ENCODE measurements at regions not wholly inside any gene's neighbourhood (a gene's known extent, or its start where the extent isn't known, plus 50 kb on each side); places are given as distances from the start of the nearest gene placed in this dataset.

GRCh38 chr16:62709794-62710193, 673.6 kb upstream of the CDH8 start:
- Histone ChIP-seq H2BK12ac (ENCODE audit: low read length) (no peak overlapping the region), H3K4me2 (ENCODE audit: insufficient read depth, low read length, poor library complexity, severe bottlenecking) (no peak overlapping the region), H3K18ac (ENCODE audit: low read length) (no peak overlapping the region), H3K27me3 (ENCODE audit: control insufficient read depth in 3 of 3, insufficient read depth in 3 of 3, low read depth in 1 of 3, low read length in 3 of 3) (no peaks in the 10 kb centered on the region), H3K36me3 (replicated peaks in 1 of 2; ENCODE audit: control insufficient read depth in 2 of 2, insufficient read depth in 2 of 2, low read length in 2 of 2) (no peaks in the 10 kb centered on the region), H2AK5ac (ENCODE audit: low read depth, low read length) (no peak overlapping the region), H3K4ac (ENCODE audit: low read length) (no peak overlapping the region), H4K8ac (ENCODE audit: low read depth, low read length) (no peak overlapping the region), H3K4me1 (ENCODE audit: control insufficient read depth in 2 of 2, insufficient read depth in 1 of 2, low read depth in 1 of 2, low read length in 2 of 2) (peaks cover 0 to 5% of the 10 kb centered on the region in 2 donors), H3K9me3 (replicated peaks in 1 of 2; ENCODE audit: control insufficient read depth in 2 of 2, insufficient read depth in 1 of 2, low read depth in 1 of 2, low read length in 2 of 2) (no peaks in the 10 kb centered on the region), H3K27ac (replicated peaks; ENCODE audit: low read length) (no peak overlapping the region), H2AFZ (ENCODE audit: low read length) (peak overlapping the region; percentile 43), H3K23ac (ENCODE audit: low read depth, low read length, poor library complexity) (no peak overlapping the region), H3K9ac (ENCODE audit: low read depth, low read length, poor library complexity) (no peak overlapping the region), H4K91ac (ENCODE audit: low read depth, low read length, poor library complexity) (no peak overlapping the region), H2BK15ac (ENCODE audit: low read length) (no peak overlapping the region), H2BK120ac (ENCODE audit: low read depth, low read length) (no peak overlapping the region), H3K79me1 (ENCODE audit: low read depth, low read length) (no peaks in the 10 kb centered on the region), H3K4me3 (ENCODE audit: low read length in 2 of 2) (no peak overlapping the region), H3K14ac (ENCODE audit: low read length) (no peak overlapping the region), H2BK5ac (ENCODE audit: low read length) (no peak overlapping the region)
- DNase-seq (ENCODE audit: low spot score) = no peak
- WGBS, 2 donors (ENCODE audit: extremely low coverage in 2 of 2, insufficient read length in 2 of 2, insufficient replicate concordance in 1 of 2) = no CpG with 5 or more reads among the region's 8 CpGs

- WGBS, 2 donors (ENCODE audit: extremely low coverage in 2 of 2, insufficient read length in 2 of 2, insufficient replicate concordance in 1 of 2) = no CpG with 5 or more reads among the region's 3 CpGs
- H3K4ac ChIP-seq (ENCODE audit: low read length) = no peak overlapping the region
- no peak overlapping the region for H2AFZ ChIP-seq (ENCODE audit: low read length)
- H4K91ac ChIP-seq (ENCODE audit: low read depth, low read length, poor library complexity) = no peak overlapping the region
- no peak overlapping the region for H3K23ac ChIP-seq (ENCODE audit: low read depth, low read length, poor library complexity)
- H4K8ac ChIP-seq (ENCODE audit: low read depth, low read length) = no peak overlapping the region
- no peaks in the 10 kb centered on the region for H3K4me1 ChIP-seq (ENCODE audit: control insufficient read depth in 2 of 2, insufficient read depth in 1 of 2, low read depth in 1 of 2, low read length in 2 of 2)
- H3K27me3 ChIP-seq (ENCODE audit: control insufficient read depth in 3 of 3, insufficient read depth in 3 of 3, low read depth in 1 of 3, low read length in 3 of 3) = no peaks in the 10 kb centered on the region
- H2BK5ac ChIP-seq (ENCODE audit: low read length) = no peak overlapping the region
- H3K18ac ChIP-seq (ENCODE audit: low read length) = no peak overlapping the region
- H3K27ac ChIP-seq (replicated peaks; ENCODE audit: low read length) = no peak overlapping the region
- H3K79me1 ChIP-seq (ENCODE audit: low read depth, low read length) = no peaks in the 10 kb centered on the region
- no peak overlapping the region for H3K4me2 ChIP-seq (ENCODE audit: insufficient read depth, low read length, poor library complexity, severe bottlenecking)
- H3K36me3 ChIP-seq (replicated peaks in 1 of 2; ENCODE audit: control insufficient read depth in 2 of 2, insufficient read depth in 2 of 2, low read length in 2 of 2) = no peaks in the 10 kb centered on the region
- no peak for DNase-seq (ENCODE audit: low spot score)
- H3K9ac ChIP-seq (ENCODE audit: low read depth, low read length, poor library complexity) = no peak overlapping the region
- no peak overlapping the region for H3K14ac ChIP-seq (ENCODE audit: low read length)
- H3K9me3 ChIP-seq (replicated peaks in 1 of 2; ENCODE audit: control insufficient read depth in 2 of 2, insufficient read depth in 1 of 2, low read depth in 1 of 2, low read length in 2 of 2) = no peaks in the 10 kb centered on the region
- no peak overlapping the region for H2BK12ac ChIP-seq (ENCODE audit: low read length)
- no peak overlapping the region for H3K4me3 ChIP-seq (ENCODE audit: low read length in 2 of 2)
- H2BK120ac ChIP-seq (ENCODE audit: low read depth, low read length) = no peak overlapping the region
- no peak overlapping the region for H2BK15ac ChIP-seq (ENCODE audit: low read length)
- H2AK5ac ChIP-seq (ENCODE audit: low read depth, low read length) = no peak overlapping the region
These were observed 665.2 kb upstream of the CDH8 start for GRCh38 chr16:62701426-62701825.

- Histone ChIP-seq H3K9me3 (replicated peaks in 1 of 2; ENCODE audit: control insufficient read depth in 2 of 2, insufficient read depth in 1 of 2, low read depth in 1 of 2, low read length in 2 of 2) (no peaks in the 10 kb centered on the region), H3K14ac (ENCODE audit: low read length) (no peak overlapping the region), H3K9ac (ENCODE audit: low read depth, low read length, poor library complexity) (no peak overlapping the region), H3K27ac (replicated peaks; ENCODE audit: low read length) (no peak overlapping the region), H3K4me1 (ENCODE audit: control insufficient read depth in 2 of 2, insufficient read depth in 1 of 2, low read depth in 1 of 2, low read length in 2 of 2) (no peaks in the 10 kb centered on the region), H3K79me1 (ENCODE audit: low read depth, low read length) (no peaks in the 10 kb centered on the region), H2BK15ac (ENCODE audit: low read length) (no peak overlapping the region), H3K18ac (ENCODE audit: low read length) (no peak overlapping the region), H2BK120ac (ENCODE audit: low read depth, low read length) (no peak overlapping the region), H2AFZ (ENCODE audit: low read length) (no peak overlapping the region), H2BK12ac (ENCODE audit: low read length) (no peak overlapping the region), H2BK5ac (ENCODE audit: low read length) (no peak overlapping the region), H3K23ac (ENCODE audit: low read depth, low read length, poor library complexity) (no peak overlapping the region), H3K4me2 (ENCODE audit: insufficient read depth, low read length, poor library complexity, severe bottlenecking) (no peak overlapping the region), H2AK5ac (ENCODE audit: low read depth, low read length) (no peak overlapping the region), H4K91ac (ENCODE audit: low read depth, low read length, poor library complexity) (no peak overlapping the region), H3K27me3 (ENCODE audit: control insufficient read depth in 3 of 3, insufficient read depth in 3 of 3, low read depth in 1 of 3, low read length in 3 of 3) (no peaks in the 10 kb centered on the region), H3K4ac (ENCODE audit: low read length) (no peak overlapping the region), H4K8ac (ENCODE audit: low read depth, low read length) (no peak overlapping the region), H3K36me3 (replicated peaks in 1 of 2; ENCODE audit: control insufficient read depth in 2 of 2, insufficient read depth in 2 of 2, low read length in 2 of 2) (no peaks in the 10 kb centered on the region), H3K4me3 (ENCODE audit: low read length in 2 of 2) (no peak overlapping the region)
- no peak for DNase-seq (ENCODE audit: low spot score)
- WGBS, 2 donors (ENCODE audit: extremely low coverage in 2 of 2, insufficient read length in 2 of 2, insufficient replicate concordance in 1 of 2) = no CpG with 5 or more reads among the region's 5 CpGs
These were observed 664.4 kb upstream of the CDH8 start for GRCh38 chr16:62700426-62701294.

GRCh38 chr16:62692685-62693084, 656.4 kb upstream of the CDH8 start:
- Histone ChIP-seq H3K4me1 (ENCODE audit: control insufficient read depth in 2 of 2, insufficient read depth in 1 of 2, low read depth in 1 of 2, low read length in 2 of 2) (no peaks in the 10 kb centered on the region), H3K4me3 (ENCODE audit: low read length in 2 of 2) (no peak overlapping the region), H3K27ac (replicated peaks; ENCODE audit: low read length) (no peak overlapping the region), H4K8ac (ENCODE audit: low read depth, low read length) (no peak overlapping the region), H2BK5ac (ENCODE audit: low read length) (no peak overlapping the region), H3K36me3 (replicated peaks in 1 of 2; ENCODE audit: control insufficient read depth in 2 of 2, insufficient read depth in 2 of 2, low read length in 2 of 2) (no peaks in the 10 kb centered on the region), H4K91ac (ENCODE audit: low read depth, low read length, poor library complexity) (no peak overlapping the region), H3K9ac (ENCODE audit: low read depth, low read length, poor library complexity) (no peak overlapping the region), H3K4ac (ENCODE audit: low read length) (no peak overlapping the region), H3K27me3 (ENCODE audit: control insufficient read depth in 3 of 3, insufficient read depth in 3 of 3, low read depth in 1 of 3, low read length in 3 of 3) (no peaks in the 10 kb centered on the region), H3K23ac (ENCODE audit: low read depth, low read length, poor library complexity) (no peak overlapping the region), H3K18ac (ENCODE audit: low read length) (no peak overlapping the region), H2AFZ (ENCODE audit: low read length) (no peak overlapping the region), H3K79me1 (ENCODE audit: low read depth, low read length) (no peaks in the 10 kb centered on the region), H3K4me2 (ENCODE audit: insufficient read depth, low read length, poor library complexity, severe bottlenecking) (no peak overlapping the region), H2AK5ac (ENCODE audit: low read depth, low read length) (no peak overlapping the region), H3K9me3 (replicated peaks in 1 of 2; ENCODE audit: control insufficient read depth in 2 of 2, insufficient read depth in 1 of 2, low read depth in 1 of 2, low read length in 2 of 2) (peaks cover 0 to 9% of the 10 kb centered on the region in 2 donors), H3K14ac (ENCODE audit: low read length) (no peak overlapping the region), H2BK120ac (ENCODE audit: low read depth, low read length) (no peak overlapping the region), H2BK12ac (ENCODE audit: low read length) (no peak overlapping the region), H2BK15ac (ENCODE audit: low read length) (no peak overlapping the region)
- WGBS, 2 donors (ENCODE audit: extremely low coverage in 2 of 2, insufficient read length in 2 of 2, insufficient replicate concordance in 1 of 2) = no CpG with 5 or more reads among the region's 1 CpG
- no peak for DNase-seq (ENCODE audit: low spot score)
